GM12864 (cell line): ENCODE measurements at regions not wholly inside any gene's neighbourhood (a gene's known extent, or its start where the extent isn't known, plus 50 kb on each side); places are given as distances from the start of the nearest gene placed in this dataset.

ENCODE experiments used
- DNase-seq: peaks from one replicate; pipeline ENCODE4 v3.0.0-alpha.2; 2011; ENCODE audit warnings: low read depth
- H3K4me3 ChIP-seq: 2 replicates; pipeline ENCODE4 v1.5.1; 2011; ENCODE audit warnings: mild to moderate bottlenecking, low read depth, low read length, control low read depth
- CTCF ChIP-seq: IDR thresholded peaks from 2 replicates; pipeline ENCODE4 v1.5.1; 2011; ENCODE audit warnings: low read depth, mild to moderate bottlenecking, moderate library complexity, low read length, control low read depth, inconsistent platforms; ENCODE audit errors: missing control alignments

- DNase-seq = no peak
- no peak overlapping the region for H3K4me3 ChIP-seq
- TF ChIP-seq CTCF = no peak
Observed at GRCh38 chr2:8451273-8451672, 230.6 kb upstream of the ID2 start.

- no peak for TF ChIP-seq CTCF
- no peak overlapping the region for H3K4me3 ChIP-seq
- no peak for DNase-seq
Observed at GRCh38 chr2:8452296-8452695, 229.6 kb upstream of the ID2 start.

- H3K4me3 ChIP-seq = no peak overlapping the region
- TF ChIP-seq CTCF = no peak
- DNase-seq = no peak
Observed at GRCh38 chr2:8452979-8453903, 228.6 kb upstream of the ID2 start.

- TF ChIP-seq CTCF = no peak
- DNase-seq = no peak
- no peak overlapping the region for H3K4me3 ChIP-seq
Observed at GRCh38 chr2:8453904-8454302, 228.0 kb upstream of the ID2 start.

GRCh38 chr2:8454797-8455196, 227.1 kb upstream of the ID2 start:
- TF ChIP-seq CTCF = no peak
- no peak overlapping the region for H3K4me3 ChIP-seq
- no peak for DNase-seq

GRCh38 chr2:8455236-8456150, 226.4 kb upstream of the ID2 start:
- no peak overlapping the region for H3K4me3 ChIP-seq
- TF ChIP-seq CTCF = no peak
- DNase-seq = no peak
